ENCODE measurements at regions not wholly inside any gene's neighbourhood (a gene's known extent, or its start where the extent isn't known, plus 50 kb on each side); places are given as distances from the start of the nearest gene placed in this dataset.

DNA sequence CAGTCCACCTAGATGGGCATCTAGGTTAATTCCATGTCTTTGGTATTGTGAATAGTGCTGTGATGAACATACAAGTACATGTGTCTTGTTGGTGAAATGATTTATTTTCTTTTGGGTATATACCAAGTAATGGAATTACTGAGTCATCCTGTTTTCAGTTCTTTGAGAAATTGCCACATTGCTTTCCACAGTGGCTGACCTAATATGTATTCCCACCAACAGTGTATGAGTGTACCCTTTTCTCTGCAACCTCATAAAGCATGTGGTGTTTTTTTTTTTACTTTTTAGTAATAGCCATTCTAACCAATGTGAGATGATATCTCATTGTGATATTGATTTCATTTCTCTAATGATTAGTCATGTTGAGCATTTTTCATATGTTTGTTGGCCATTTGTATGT, 86.0 kb upstream of the NDN start:
- Histone ChIP-seq H2AFZ (ENCODE audit: control insufficient read depth, low read depth, low read length) (no peak overlapping the region), H3K9me3 (replicated peaks; ENCODE audit: control insufficient read depth, insufficient read depth, low read length) (no peaks in the 10 kb centered on the region), H3K36me3 (ENCODE audit: control insufficient read depth in 2 of 2, insufficient read depth in 2 of 2, low read length in 1 of 2) (no peaks in the 10 kb centered on the region), H3K4me3 (no peak overlapping the region), H3K27me3 (replicated peaks in 1 of 2; ENCODE audit: control insufficient read depth in 2 of 2, insufficient read depth in 2 of 2, low read length in 1 of 2) (no peaks in the 10 kb centered on the region), H3K79me2 (ENCODE audit: control insufficient read depth, insufficient read depth, low read length) (no peaks in the 10 kb centered on the region), H3K9ac (ENCODE audit: control insufficient read depth, insufficient read depth, low read length) (no peak overlapping the region), H4K20me1 (ENCODE audit: control insufficient read depth, insufficient read depth) (no peaks in the 10 kb centered on the region), H3K4me2 (ENCODE audit: control insufficient read depth, insufficient read depth) (no peak overlapping the region), H3K27ac (ENCODE audit: control insufficient read depth, insufficient read depth) (no peak overlapping the region), H3K4me1 (ENCODE audit: control insufficient read depth, insufficient read depth, low read length) (no peaks in the 10 kb centered on the region)
- in situ Hi-C loops (cut with MboI), result no loop called here
- no peak for DNase-seq (ENCODE audit: low read depth, low spot score)
- no TSS peak for BruUV-seq (replicated peaks)
- ATAC-seq, result no peak
- FAIRE-seq, result no peak
- ChIA-PET SMC1A (ENCODE audit: uncharacterized antibody, unreplicated experiment) (no interaction called here), POLR2A (no interaction called here), CTCF (no interaction called here), RAD21 (ENCODE audit: unreplicated experiment) (no interaction called here)
- intact Hi-C loops (cut with micrococcal nuclease; ENCODE audit: unreplicated experiment), result no loop called here
- TF ChIP-seq ZNF217 (IDR thresholded peaks at IDR 0.05), result no peak
- no peak for TF ChIP-seq PAX5 (IDR thresholded peaks at IDR 0.05; ENCODE audit: borderline replicate concordance, low read depth, low read length)
- TF ChIP-seq HDAC2 (IDR thresholded peaks at IDR 0.05), result no peak
- TF ChIP-seq CBFB (IDR thresholded peaks at IDR 0.05; ENCODE audit: low read depth), result no peak
- TF ChIP-seq SREBF2 (IDR thresholded peaks at IDR 0.05; ENCODE audit: low read length), result no peak
- TF ChIP-seq RFX5 (IDR thresholded peaks at IDR 0.05; ENCODE audit: low read depth, low read length), result no peak
- no peak for TF ChIP-seq IKZF2 (IDR thresholded peaks at IDR 0.05)

GRCh38 chr15:23787346-23788105, 100.4 kb upstream of the NDN start:
- in situ Hi-C loops (cut with MboI), result no loop called here
- no peak for FAIRE-seq
- RAD21 ChIA-PET (ENCODE audit: unreplicated experiment), result no interaction called here

More at GRCh38 chr15:23787346-23788105, 100.4 kb upstream of the NDN start:
- Histone ChIP-seq H3K27ac (ENCODE audit: control insufficient read depth, insufficient read depth) (no peak overlapping the region), H2AFZ (ENCODE audit: control insufficient read depth, low read depth, low read length) (no peak overlapping the region), H3K9me3 (replicated peaks; ENCODE audit: control insufficient read depth, insufficient read depth, low read length) (no peaks in the 10 kb centered on the region; the same call in 2 of the 3 replicates), H3K79me2 (ENCODE audit: control insufficient read depth, insufficient read depth, low read length) (no peaks in the 10 kb centered on the region), H3K36me3 (ENCODE audit: control insufficient read depth in 2 of 2, insufficient read depth in 2 of 2, low read length in 1 of 2) (no peaks in the 10 kb centered on the region), H3K4me1 (ENCODE audit: control insufficient read depth, insufficient read depth, low read length) (no peaks in the 10 kb centered on the region), H3K4me2 (ENCODE audit: control insufficient read depth, insufficient read depth) (no peak overlapping the region), H3K27me3 (replicated peaks in 1 of 2; ENCODE audit: control insufficient read depth in 2 of 2, insufficient read depth in 2 of 2, low read length in 1 of 2) (no peaks in the 10 kb centered on the region), H4K20me1 (ENCODE audit: control insufficient read depth, insufficient read depth) (no peaks in the 10 kb centered on the region), H3K9ac (ENCODE audit: control insufficient read depth, insufficient read depth, low read length) (no peak overlapping the region), H3K4me3 (no peak overlapping the region)
- 6% methylated on average over 1 of the region's 2 CpGs for WGBS (ENCODE audit: insufficient coverage, insufficient replicate concordance, low lambda C conversion rate, missing lambda C conversion rate)
- ATAC-seq (no peak), DNase-seq (ENCODE audit: low read depth, low spot score) (no peak)
- ChIA-PET SMC1A (ENCODE audit: uncharacterized antibody, unreplicated experiment) (no interaction called here), POLR2A (no interaction called here), CTCF (no interaction called here)
- no peak for TF ChIP-seq MYC (IDR thresholded peaks at IDR 0.05; ENCODE audit: insufficient read depth, insufficient read length, insufficient replicate concordance, low read length, severe bottlenecking)
- no peak for TF ChIP-seq CHD4 (IDR thresholded peaks at IDR 0.05)
- no peak for TF ChIP-seq SUPT20H (IDR thresholded peaks at IDR 0.05; ENCODE audit: borderline replicate concordance, control insufficient read depth, low read depth, low read length)
- TF ChIP-seq SIX5 (IDR thresholded peaks at IDR 0.05; ENCODE audit: low read depth, low read length, severe bottlenecking), result no peak
- no peak for TF ChIP-seq SMARCA5 (IDR thresholded peaks at IDR 0.05)
- TF ChIP-seq, protein P1, sequence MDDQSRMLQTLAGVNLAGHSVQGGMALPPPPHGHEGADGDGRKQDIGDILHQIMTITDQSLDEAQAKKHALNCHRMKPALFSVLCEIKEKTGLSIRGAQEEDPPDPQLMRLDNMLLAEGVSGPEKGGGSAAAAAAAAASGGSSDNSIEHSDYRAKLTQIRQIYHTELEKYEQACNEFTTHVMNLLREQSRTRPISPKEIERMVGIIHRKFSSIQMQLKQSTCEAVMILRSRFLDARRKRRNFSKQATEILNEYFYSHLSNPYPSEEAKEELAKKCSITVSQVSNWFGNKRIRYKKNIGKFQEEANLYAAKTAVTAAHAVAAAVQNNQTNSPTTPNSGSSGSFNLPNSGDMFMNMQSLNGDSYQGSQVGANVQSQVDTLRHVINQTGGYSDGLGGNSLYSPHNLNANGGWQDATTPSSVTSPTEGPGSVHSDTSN (IDR thresholded peaks at IDR 0.05; ENCODE audit: insufficient replicate concordance, low read depth, low read length), result no peak
- BruUV-seq (replicated peaks), result no TSS peak
- intact Hi-C loops (cut with micrococcal nuclease; ENCODE audit: unreplicated experiment), result no loop called here

All from GM12878 (cell line).